Astrocyte of the hippocampus (primary cell): ENCODE measurements at regions not wholly inside any gene's neighbourhood (a gene's known extent, or its start where the extent isn't known, plus 50 kb on each side); places are given as distances from the start of the nearest gene placed in this dataset.
A peak's percentile ranks its signal among the peaks of the same experiment; 100 is the strongest.

Source experiments
- DNase-seq: peaks from one replicate; pipeline ENCODE4 v3.0.0; 2011; ENCODE audit warnings: low read depth, low spot score

DNA sequence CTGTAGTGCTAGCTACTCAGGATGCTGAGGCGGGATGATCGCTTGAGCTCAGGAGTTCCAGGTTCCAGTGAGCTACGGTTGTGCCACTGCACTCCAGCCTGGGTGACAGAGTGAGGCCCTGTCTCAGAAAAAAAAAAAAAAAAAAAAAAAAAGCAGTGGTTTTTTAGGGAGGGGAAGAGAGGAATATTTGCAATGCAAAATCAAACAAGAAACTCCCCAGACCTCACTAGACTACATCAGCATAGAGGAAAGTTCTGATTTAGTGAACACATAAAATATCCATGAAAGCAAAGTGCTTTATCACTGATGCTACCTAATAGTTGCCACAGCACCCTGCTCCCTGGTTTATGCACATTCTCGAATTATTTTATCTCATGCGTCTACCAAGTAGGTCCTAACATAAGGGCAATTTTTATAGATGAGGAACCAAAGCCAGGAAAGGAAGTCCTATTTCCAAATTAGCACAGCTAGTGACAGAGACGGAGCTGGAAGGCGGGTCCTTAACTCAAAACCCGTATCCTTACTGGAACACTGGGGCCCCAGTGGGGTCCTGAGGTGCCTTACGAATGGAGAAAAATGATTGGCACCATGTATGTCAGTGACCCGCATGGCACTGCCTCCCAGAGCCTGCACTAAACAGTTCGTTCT is 50.7 kb upstream of the GPR157 start:
- DNase-seq = no peak

DNA sequence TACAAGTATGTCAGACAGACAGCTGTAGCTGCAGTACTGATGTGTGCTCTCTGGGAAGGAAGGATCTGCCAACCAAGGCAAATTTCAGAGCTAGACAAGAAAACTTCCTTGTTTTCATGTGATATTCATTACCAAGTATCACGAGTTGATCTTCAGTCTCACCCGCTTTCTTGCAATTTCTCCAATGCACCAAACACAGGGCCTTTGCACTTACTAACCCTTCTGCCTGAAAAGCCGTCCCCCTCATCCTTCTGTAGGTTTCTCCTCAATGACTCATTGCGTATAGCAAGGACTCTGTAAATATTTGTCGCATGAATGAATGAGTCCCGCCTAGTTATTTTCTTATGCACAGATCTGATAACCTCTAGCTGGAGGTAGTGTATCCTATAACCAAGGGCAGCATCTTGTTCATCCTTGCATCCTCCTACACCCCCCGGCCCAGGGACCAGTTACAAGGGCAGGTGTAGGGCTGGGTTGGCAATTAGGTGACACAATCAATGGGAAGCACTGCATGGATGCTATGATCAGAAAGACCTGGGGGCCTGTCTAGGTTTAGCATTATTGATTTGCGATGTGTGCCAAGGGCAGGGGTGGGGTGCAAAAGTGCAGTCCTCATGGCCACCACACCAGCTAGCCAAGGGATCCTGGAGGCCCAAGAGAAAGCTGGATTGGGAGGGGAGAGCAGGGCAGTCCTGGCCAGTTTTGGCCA is 51.4 kb upstream of the GPR157 start:
- no peak for DNase-seq

- DNase-seq = peak; percentile 89
Measured at GRCh38 chr1:9181176-9181906, 52.4 kb upstream of the GPR157 start.

DNA sequence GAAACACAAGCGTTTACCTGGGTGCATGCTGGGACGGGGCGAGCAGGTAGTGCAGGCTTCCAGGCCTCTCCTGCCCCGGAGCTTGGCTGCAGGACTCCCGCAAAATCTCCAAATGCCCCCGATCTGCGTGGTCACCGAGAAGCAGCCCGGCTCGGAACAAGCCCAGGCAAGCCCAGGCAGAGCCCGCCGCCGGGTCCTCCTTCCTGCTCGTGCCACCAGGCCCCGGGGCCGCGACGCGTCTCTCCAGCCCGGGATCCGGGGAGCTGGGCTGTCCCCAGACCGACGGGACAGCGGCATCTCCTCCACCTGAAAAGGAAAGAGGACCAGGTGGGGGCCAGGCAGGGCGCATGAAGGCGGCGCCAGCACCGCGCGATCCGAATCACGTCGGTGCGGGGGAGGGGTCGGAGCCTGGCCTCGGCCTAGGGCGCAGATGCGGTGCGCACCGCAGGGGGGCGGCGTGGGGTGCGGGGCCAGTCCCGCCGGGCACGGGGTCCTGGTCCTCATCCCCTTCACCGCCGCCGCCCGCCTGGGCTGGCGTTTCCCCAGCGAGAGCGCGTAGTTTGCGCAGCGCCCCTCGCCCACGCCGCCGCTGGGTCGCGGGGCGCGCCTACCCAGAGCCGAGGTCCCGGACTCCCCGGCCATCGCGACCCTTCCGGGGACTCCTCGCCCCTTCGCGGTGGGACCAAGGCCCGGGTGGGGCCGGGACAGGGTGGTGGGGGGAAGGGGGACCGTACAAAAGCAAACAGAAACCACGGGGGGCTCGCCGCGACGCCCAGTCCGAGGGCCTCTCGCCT is 52.4 kb upstream of the H6PD start:
- peak; percentile 79 for DNase-seq

DNA sequence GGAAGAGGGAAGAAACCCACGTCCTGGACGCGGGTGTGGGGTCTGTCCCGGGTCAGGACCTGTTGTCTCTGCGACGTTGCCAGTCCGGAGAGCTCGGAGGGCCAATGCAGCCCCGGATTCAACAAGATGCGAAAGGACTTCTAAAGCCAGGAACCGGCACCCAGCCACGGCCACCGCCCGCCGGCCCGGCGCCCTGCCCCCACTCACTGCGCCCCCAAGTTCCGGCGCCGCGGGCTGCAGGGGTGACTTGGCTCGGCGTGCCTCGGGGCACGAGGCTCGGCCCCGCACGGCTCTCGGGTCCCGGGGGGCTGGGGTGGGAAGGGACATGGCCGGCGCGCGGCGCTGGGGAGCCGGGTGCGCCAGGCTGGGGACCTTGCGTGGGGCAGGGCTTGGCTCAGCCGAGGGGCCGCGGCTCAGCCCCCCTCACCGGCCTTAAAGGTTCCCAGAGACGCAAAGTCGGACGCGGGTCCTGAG is 51.8 kb upstream of the H6PD start:
- peak; percentile 45 for DNase-seq

GRCh38 chr1:9183441-9183840 is 51.1 kb upstream of the H6PD start:
- no peak for DNase-seq

DNA sequence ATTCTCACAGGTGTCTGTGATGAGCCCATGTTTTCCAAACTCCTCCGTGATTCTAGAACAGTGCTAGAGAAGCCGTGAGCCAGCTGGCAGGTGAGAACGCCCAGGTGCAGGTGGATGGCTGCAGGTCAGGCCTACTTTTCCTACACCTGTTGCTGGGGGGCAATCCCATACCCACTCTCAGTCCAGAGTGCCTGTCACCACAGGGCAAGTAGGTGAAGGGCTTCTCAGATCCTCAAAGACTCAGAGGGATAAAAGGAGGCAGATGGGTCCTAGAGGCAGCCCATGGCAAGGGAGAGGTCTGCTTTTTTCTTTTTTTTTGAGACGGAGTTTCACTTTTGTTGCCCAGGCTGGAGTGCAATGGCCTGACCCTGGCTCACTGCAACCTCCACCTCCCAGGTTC is 50.7 kb upstream of the H6PD start:
- DNase-seq = no peak

DNA sequence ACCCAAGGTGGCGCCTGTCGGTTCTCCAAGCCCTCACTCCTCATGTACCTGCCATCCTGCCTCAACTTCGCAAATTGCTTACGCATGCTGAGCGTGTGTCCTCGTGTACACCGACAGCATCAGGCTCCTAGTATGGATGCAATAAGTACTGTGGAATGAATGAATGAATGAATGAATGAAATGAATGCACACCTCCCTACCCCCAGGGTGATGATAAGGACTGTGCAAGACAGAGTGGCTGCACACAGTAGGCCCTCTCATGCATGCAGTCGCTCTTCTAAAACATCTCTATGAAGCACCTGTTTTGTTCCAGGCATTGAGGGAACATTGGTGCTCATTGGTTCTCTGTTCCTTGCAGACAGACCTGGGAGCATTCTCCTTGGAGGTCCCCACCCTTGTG is 49.8 kb upstream of the H6PD start:
- no peak for DNase-seq
